Fibroblast of lung (primary cell): ENCODE measurements at regions not wholly inside any gene's neighbourhood (a gene's known extent, or its start where the extent isn't known, plus 50 kb on each side); places are given as distances from the start of the nearest gene placed in this dataset.

Source experiments
- CTCF ChIP-seq, 2 donors: IDR thresholded peaks in 1 of 2; conservative IDR thresholded peaks in 1 of 2; 1 replicate in 1 of 2; 2 replicates in 1 of 2; pipeline ENCODE4 v1.5.1; 2011 to 2012; ENCODE audit warnings: low read length in 2 of 2, control low read depth in 1 of 2, inconsistent platforms in 1 of 2, low read depth in 1 of 2, mild to moderate bottlenecking in 1 of 2
- EZH2 ChIP-seq: IDR thresholded peaks from 2 replicates; pipeline ENCODE4 v1.5.1; 2012; ENCODE audit warnings: low read length, control low read depth, mild to moderate bottlenecking; ENCODE audit errors: missing control alignments

- TF ChIP-seq EZH2 (no peak), CTCF (conservative IDR thresholded peaks at IDR 0.05 in 1 of 2, IDR thresholded peaks at IDR 0.05 in 1 of 2; ENCODE audit: low read depth in 1 of 2, low read length in 2 of 2) (no peak)
Observed at GRCh38 chr5:145350513-145350912, 484.6 kb downstream of the PRELID2 start.
